ENCODE measurements at regions not wholly inside any gene's neighbourhood (a gene's known extent, or its start where the extent isn't known, plus 50 kb on each side); places are given as distances from the start of the nearest gene placed in this dataset.

DNA sequence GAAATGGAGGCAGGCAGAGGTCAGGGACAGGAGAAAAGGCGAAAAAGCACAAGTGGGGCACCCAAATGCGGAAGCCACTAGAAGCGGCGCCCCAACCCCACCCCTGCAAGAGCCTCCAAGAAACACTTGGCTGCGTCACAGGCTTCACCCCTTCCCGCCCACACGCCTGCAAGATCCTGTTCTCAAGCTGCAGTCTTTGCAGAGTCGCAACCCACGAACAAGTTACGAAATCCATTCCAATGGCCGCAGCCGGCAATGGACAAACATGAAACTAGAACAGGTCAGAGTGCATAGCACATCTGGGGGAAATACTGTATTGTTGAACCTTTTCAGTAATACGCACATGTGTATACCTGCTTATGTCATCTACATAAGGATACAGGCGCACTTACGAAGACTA lies 103.6 kb downstream of the PSMG1 start:
- TF ChIP-seq, protein P1, sequence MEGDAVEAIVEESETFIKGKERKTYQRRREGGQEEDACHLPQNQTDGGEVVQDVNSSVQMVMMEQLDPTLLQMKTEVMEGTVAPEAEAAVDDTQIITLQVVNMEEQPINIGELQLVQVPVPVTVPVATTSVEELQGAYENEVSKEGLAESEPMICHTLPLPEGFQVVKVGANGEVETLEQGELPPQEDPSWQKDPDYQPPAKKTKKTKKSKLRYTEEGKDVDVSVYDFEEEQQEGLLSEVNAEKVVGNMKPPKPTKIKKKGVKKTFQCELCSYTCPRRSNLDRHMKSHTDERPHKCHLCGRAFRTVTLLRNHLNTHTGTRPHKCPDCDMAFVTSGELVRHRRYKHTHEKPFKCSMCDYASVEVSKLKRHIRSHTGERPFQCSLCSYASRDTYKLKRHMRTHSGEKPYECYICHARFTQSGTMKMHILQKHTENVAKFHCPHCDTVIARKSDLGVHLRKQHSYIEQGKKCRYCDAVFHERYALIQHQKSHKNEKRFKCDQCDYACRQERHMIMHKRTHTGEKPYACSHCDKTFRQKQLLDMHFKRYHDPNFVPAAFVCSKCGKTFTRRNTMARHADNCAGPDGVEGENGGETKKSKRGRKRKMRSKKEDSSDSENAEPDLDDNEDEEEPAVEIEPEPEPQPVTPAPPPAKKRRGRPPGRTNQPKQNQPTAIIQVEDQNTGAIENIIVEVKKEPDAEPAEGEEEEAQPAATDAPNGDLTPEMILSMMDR (IDR thresholded peaks at IDR 0.05; ENCODE audit: low read depth, low read length): no peak
- TF ChIP-seq POLR2A (IDR thresholded peaks at IDR 0.05; ENCODE audit: extremely low read depth, insufficient read length) (no peak), MAX (IDR thresholded peaks at IDR 0.05; ENCODE audit: low read depth, low read length) (0 out of 2 replicates have a peak, but pooled peaks have one; percentile 16)
